ENCODE measurements at regions not wholly inside any gene's neighbourhood (a gene's known extent, or its start where the extent isn't known, plus 50 kb on each side); places are given as distances from the start of the nearest gene placed in this dataset.
A peak's percentile ranks its signal among the peaks of the same experiment; 100 is the strongest.

DNA sequence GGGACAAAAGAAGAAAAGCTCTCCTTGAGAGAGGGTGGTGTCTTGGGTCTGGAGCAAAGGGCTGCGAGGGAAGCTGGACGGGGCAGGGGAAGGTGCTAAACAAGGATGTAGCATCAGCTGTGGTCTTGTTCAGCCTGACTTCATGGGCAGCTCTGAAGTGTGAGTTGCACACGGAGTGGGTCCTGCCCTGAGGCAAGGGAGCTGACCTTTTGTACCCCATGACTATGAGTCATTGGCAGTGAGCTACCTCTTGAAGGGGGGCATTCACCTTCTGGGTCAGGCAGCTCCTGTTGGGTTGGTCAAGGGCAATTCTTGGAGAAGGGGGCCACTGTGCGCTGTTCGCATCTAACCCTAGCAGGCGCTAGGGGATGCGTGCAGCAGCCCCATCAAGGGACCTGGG, 151.8 kb downstream of the SMIM20 start:
- no peak overlapping the region for H3K4ac ChIP-seq (ENCODE audit: low read depth, low read length)
- H4K8ac ChIP-seq (ENCODE audit: low read depth, low read length), result no peak overlapping the region
- no peaks in the 10 kb centered on the region for H3K79me1 ChIP-seq (ENCODE audit: low read length)
- H3K4me3 ChIP-seq (ENCODE audit: low read depth, low read length), result no peak overlapping the region
- H4K91ac ChIP-seq (ENCODE audit: low read depth, low read length), result no peak overlapping the region
- H3K9ac ChIP-seq (ENCODE audit: low read length), result no peak overlapping the region
- peaks cover 0 to 3% of the 10 kb centered on the region in 2 experiments for H3K4me1 ChIP-seq (ENCODE audit: control insufficient read depth in 1 of 2, insufficient read depth in 2 of 2, low read length in 2 of 2)
- H3K27ac ChIP-seq (ENCODE audit: low read depth, low read length), result no peak overlapping the region
- H2BK5ac ChIP-seq (ENCODE audit: low read depth, low read length, poor library complexity), result no peak overlapping the region
- H3K14ac ChIP-seq (ENCODE audit: low read length), result no peak overlapping the region
- H2BK12ac ChIP-seq (ENCODE audit: low read length), result no peak overlapping the region
- H2AK5ac ChIP-seq (ENCODE audit: low read length), result no peak overlapping the region
- no peak for DNase-seq
- no peaks in the 10 kb centered on the region for H3K27me3 ChIP-seq (ENCODE audit: insufficient read depth, low read length)
- no CpG with 5 or more reads among the region's 7 CpGs for WGBS (ENCODE audit: extremely low coverage, insufficient coverage, insufficient read length)
- no peaks in the 10 kb centered on the region for H3K79me2 ChIP-seq (ENCODE audit: control insufficient read depth, insufficient read depth, low read length, poor library complexity)
- H3K36me3 ChIP-seq (ENCODE audit: control insufficient read depth in 1 of 2, insufficient read depth in 2 of 2, low read length in 2 of 2), result no peaks in the 10 kb centered on the region
- H4K12ac ChIP-seq (ENCODE audit: low read depth, low read length), result no peak overlapping the region
- no peak overlapping the region for H2AFZ ChIP-seq (ENCODE audit: insufficient read depth, low read length, poor library complexity)
- no peak overlapping the region for H3K18ac ChIP-seq (ENCODE audit: low read length)
- no peaks in the 10 kb centered on the region for H3K9me3 ChIP-seq (ENCODE audit: insufficient read depth, low read depth, low read length)
- no peak overlapping the region for H3K23ac ChIP-seq (ENCODE audit: low read length)
- H2BK120ac ChIP-seq (ENCODE audit: insufficient read depth, low read length, poor library complexity), result no peak overlapping the region
- H3K4me2 ChIP-seq (ENCODE audit: low read length), result no peak overlapping the region

DNA sequence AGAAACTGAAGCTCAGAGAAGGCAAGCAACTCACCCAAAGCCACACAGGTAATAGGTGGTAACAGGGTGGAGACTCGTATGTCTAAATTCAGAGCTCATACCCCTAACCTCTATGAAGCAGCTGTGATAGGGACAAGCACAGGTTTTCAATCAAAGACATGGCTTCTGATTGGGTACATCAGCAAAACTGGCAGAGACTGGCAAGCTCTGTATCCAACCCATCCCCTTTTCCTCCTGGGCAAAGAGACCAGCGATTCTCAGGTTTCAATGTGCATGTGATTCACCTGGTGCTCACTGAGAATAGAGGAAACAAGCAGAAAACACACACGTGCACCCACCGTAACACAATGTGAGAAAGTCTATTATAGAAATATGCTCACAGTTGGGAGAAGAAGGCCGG, 153.0 kb downstream of the SMIM20 start:
- no peak overlapping the region for H2AK5ac ChIP-seq (ENCODE audit: low read length)
- peaks cover 0 to 3% of the 10 kb centered on the region in 2 experiments for H3K4me1 ChIP-seq (ENCODE audit: control insufficient read depth in 1 of 2, insufficient read depth in 2 of 2, low read length in 2 of 2)
- no peak overlapping the region for H2BK12ac ChIP-seq (ENCODE audit: low read length)
- H3K27ac ChIP-seq (ENCODE audit: low read depth, low read length), result no peak overlapping the region
- no peaks in the 10 kb centered on the region for H3K79me1 ChIP-seq (ENCODE audit: low read length)
- no peaks in the 10 kb centered on the region for H3K79me2 ChIP-seq (ENCODE audit: control insufficient read depth, insufficient read depth, low read length, poor library complexity)
- no CpG with 5 or more reads among the region's 5 CpGs for WGBS (ENCODE audit: extremely low coverage, insufficient coverage, insufficient read length)
- no peak overlapping the region for H3K4me2 ChIP-seq (ENCODE audit: low read length)
- H3K14ac ChIP-seq (ENCODE audit: low read length), result no peak overlapping the region
- no peak overlapping the region for H2BK120ac ChIP-seq (ENCODE audit: insufficient read depth, low read length, poor library complexity)
- no peak overlapping the region for H3K4ac ChIP-seq (ENCODE audit: low read depth, low read length)
- H3K9me3 ChIP-seq (ENCODE audit: insufficient read depth, low read depth, low read length), result no peaks in the 10 kb centered on the region
- H4K12ac ChIP-seq (ENCODE audit: low read depth, low read length), result no peak overlapping the region
- H3K36me3 ChIP-seq (ENCODE audit: control insufficient read depth in 1 of 2, insufficient read depth in 2 of 2, low read length in 2 of 2), result no peaks in the 10 kb centered on the region
- no peak overlapping the region for H4K8ac ChIP-seq (ENCODE audit: low read depth, low read length)
- no peak overlapping the region for H3K23ac ChIP-seq (ENCODE audit: low read length)
- H3K27me3 ChIP-seq (ENCODE audit: insufficient read depth, low read length), result no peaks in the 10 kb centered on the region
- no peak overlapping the region for H2AFZ ChIP-seq (ENCODE audit: insufficient read depth, low read length, poor library complexity)
- no peak overlapping the region for H3K4me3 ChIP-seq (ENCODE audit: low read depth, low read length)
- H2BK5ac ChIP-seq (ENCODE audit: low read depth, low read length, poor library complexity), result no peak overlapping the region
- no peak overlapping the region for H4K91ac ChIP-seq (ENCODE audit: low read depth, low read length)
- no peak for DNase-seq
- no peak overlapping the region for H3K9ac ChIP-seq (ENCODE audit: low read length)
- H3K18ac ChIP-seq (ENCODE audit: low read length), result no peak overlapping the region

DNA sequence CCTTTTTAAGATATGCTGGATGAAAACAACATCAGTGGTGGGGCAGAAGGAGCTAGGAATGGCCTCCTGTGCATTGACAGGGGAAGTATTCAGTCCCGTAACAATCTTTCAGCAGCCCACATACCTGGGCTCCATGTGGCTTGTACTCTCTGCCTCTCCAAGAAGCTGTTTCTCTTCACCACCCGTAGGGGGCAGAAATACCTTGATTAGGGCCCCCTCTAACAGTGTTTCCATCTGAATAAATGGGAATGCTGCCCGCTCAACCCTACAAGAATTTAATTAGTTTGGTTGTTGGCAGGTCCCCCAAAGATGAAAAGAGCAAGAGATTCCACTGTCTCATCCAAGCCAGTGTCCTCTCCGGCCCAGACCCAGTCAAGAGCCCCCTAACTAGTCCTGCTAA, 155.2 kb downstream of the SMIM20 start:
- no peaks in the 10 kb centered on the region for H3K27me3 ChIP-seq (ENCODE audit: insufficient read depth, low read length)
- H3K9me3 ChIP-seq (ENCODE audit: insufficient read depth, low read depth, low read length), result no peaks in the 10 kb centered on the region
- no peak overlapping the region for H2BK12ac ChIP-seq (ENCODE audit: low read length)
- no peak overlapping the region for H2BK120ac ChIP-seq (ENCODE audit: insufficient read depth, low read length, poor library complexity)
- peaks cover 0 to 3% of the 10 kb centered on the region in 2 experiments for H3K4me1 ChIP-seq (ENCODE audit: control insufficient read depth in 1 of 2, insufficient read depth in 2 of 2, low read length in 2 of 2)
- no peak overlapping the region for H3K4me3 ChIP-seq (ENCODE audit: low read depth, low read length)
- no peaks in the 10 kb centered on the region for H3K36me3 ChIP-seq (ENCODE audit: control insufficient read depth in 1 of 2, insufficient read depth in 2 of 2, low read length in 2 of 2)
- no peak overlapping the region for H3K4me2 ChIP-seq (ENCODE audit: low read length)
- no peak overlapping the region for H3K23ac ChIP-seq (ENCODE audit: low read length)
- H3K4ac ChIP-seq (ENCODE audit: low read depth, low read length), result no peak overlapping the region
- no peak overlapping the region for H3K9ac ChIP-seq (ENCODE audit: low read length)
- no peak overlapping the region for H3K18ac ChIP-seq (ENCODE audit: low read length)
- H3K79me2 ChIP-seq (ENCODE audit: control insufficient read depth, insufficient read depth, low read length, poor library complexity), result no peaks in the 10 kb centered on the region
- WGBS (ENCODE audit: extremely low coverage, insufficient coverage, insufficient read length), result no CpG with 5 or more reads among the region's 4 CpGs
- H2BK5ac ChIP-seq (ENCODE audit: low read depth, low read length, poor library complexity), result no peak overlapping the region
- no peak overlapping the region for H4K91ac ChIP-seq (ENCODE audit: low read depth, low read length)
- no peak overlapping the region for H2AFZ ChIP-seq (ENCODE audit: insufficient read depth, low read length, poor library complexity)
- H2AK5ac ChIP-seq (ENCODE audit: low read length), result no peak overlapping the region
- H4K12ac ChIP-seq (ENCODE audit: low read depth, low read length), result no peak overlapping the region
- H3K79me1 ChIP-seq (ENCODE audit: low read length), result no peaks in the 10 kb centered on the region
- DNase-seq, result peak in 1 of 2 donors; percentile 19
- no peak overlapping the region for H3K14ac ChIP-seq (ENCODE audit: low read length)
- H3K27ac ChIP-seq (ENCODE audit: low read depth, low read length), result no peak overlapping the region
- no peak overlapping the region for H4K8ac ChIP-seq (ENCODE audit: low read depth, low read length)

DNA sequence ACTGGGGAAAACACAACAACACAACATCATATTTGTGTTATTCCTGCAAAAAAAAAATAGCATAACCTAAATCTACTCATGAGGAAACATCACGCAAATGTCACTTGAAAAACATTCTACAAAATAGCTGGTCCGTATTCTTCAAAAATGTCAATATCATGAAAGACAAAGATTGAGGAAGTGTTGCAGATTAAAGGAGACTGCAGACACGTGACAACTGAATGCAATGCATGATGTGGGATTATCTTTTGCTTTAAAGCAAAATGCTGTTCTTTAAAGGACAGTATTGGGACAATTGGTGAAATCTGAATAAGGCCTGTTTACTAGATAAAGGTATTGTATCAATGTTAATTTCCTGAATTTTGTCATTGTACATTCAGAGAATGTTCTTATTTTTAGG, 157.7 kb downstream of the SMIM20 start:
- H3K18ac ChIP-seq (ENCODE audit: low read length), result no peak overlapping the region
- DNase-seq, result no peak
- no peak overlapping the region for H4K91ac ChIP-seq (ENCODE audit: low read depth, low read length)
- H3K9me3 ChIP-seq (ENCODE audit: insufficient read depth, low read depth, low read length), result no peaks in the 10 kb centered on the region
- no peaks in the 10 kb centered on the region for H3K79me1 ChIP-seq (ENCODE audit: low read length)
- H4K8ac ChIP-seq (ENCODE audit: low read depth, low read length), result no peak overlapping the region
- H3K23ac ChIP-seq (ENCODE audit: low read length), result no peak overlapping the region
- H2AK5ac ChIP-seq (ENCODE audit: low read length), result no peak overlapping the region
- no peaks in the 10 kb centered on the region for H3K79me2 ChIP-seq (ENCODE audit: control insufficient read depth, insufficient read depth, low read length, poor library complexity)
- no peaks in the 10 kb centered on the region for H3K36me3 ChIP-seq (ENCODE audit: control insufficient read depth in 1 of 2, insufficient read depth in 2 of 2, low read length in 2 of 2)
- no peak overlapping the region for H2AFZ ChIP-seq (ENCODE audit: insufficient read depth, low read length, poor library complexity)
- no peak overlapping the region for H3K4me2 ChIP-seq (ENCODE audit: low read length)
- H3K4ac ChIP-seq (ENCODE audit: low read depth, low read length), result no peak overlapping the region
- H4K12ac ChIP-seq (ENCODE audit: low read depth, low read length), result no peak overlapping the region
- H3K27me3 ChIP-seq (ENCODE audit: insufficient read depth, low read length), result no peaks in the 10 kb centered on the region
- no peak overlapping the region for H3K27ac ChIP-seq (ENCODE audit: low read depth, low read length)
- H3K14ac ChIP-seq (ENCODE audit: low read length), result no peak overlapping the region
- no peak overlapping the region for H3K4me3 ChIP-seq (ENCODE audit: low read depth, low read length)
- no peaks in the 10 kb centered on the region for H3K4me1 ChIP-seq (ENCODE audit: control insufficient read depth in 1 of 2, insufficient read depth in 2 of 2, low read length in 2 of 2)
- no peak overlapping the region for H2BK5ac ChIP-seq (ENCODE audit: low read depth, low read length, poor library complexity)
- H2BK12ac ChIP-seq (ENCODE audit: low read length), result no peak overlapping the region
- WGBS (ENCODE audit: extremely low coverage, insufficient coverage, insufficient read length), result no CpG with 5 or more reads among the region's 3 CpGs
- H3K9ac ChIP-seq (ENCODE audit: low read length), result no peak overlapping the region
- H2BK120ac ChIP-seq (ENCODE audit: insufficient read depth, low read length, poor library complexity), result no peak overlapping the region
